Fibroblast of skin of abdomen (primary cell): ENCODE measurements at regions not wholly inside any gene's neighbourhood (a gene's known extent, or its start where the extent isn't known, plus 50 kb on each side); places are given as distances from the start of the nearest gene placed in this dataset.

ENCODE experiments used
- DNase-seq: peaks from one replicate; pipeline ENCODE4 v3.0.0-alpha.2; 2013

DNA sequence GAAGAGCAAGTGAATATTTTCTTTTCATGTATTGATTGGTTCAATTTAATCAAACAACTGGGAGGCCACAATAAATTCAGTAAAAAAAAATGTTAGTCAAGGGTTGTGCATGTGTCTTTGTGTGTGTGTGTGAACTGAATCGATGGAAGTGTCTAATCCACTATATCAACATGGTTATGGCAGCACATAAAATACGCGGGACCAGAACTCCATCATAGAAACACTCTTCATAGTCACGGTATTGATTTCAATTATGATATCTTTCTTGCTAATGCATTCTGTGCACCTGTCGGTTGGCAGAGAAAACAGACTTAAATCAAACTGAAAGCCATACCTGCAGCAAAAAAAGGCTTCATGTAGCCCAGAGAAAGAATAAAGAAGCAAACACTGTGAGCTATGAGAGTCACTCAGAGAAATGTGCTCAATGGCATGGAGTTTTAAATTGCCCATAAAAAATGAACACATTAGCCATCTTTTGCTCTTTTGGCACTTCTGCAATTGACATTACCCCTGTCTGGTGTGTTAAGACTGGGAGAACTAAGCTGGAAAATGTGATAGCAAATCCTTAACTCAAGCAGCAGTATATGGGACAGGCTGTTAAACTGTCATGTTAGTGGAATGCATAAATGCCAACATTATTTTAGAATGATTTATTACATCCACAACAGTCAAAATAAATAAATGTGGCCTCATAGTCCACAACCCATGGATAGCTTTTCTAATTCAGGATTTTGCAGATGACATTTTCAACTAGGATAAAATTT, 642.4 kb upstream of the C9orf72 start:
- DNase-seq, result no peak

DNA sequence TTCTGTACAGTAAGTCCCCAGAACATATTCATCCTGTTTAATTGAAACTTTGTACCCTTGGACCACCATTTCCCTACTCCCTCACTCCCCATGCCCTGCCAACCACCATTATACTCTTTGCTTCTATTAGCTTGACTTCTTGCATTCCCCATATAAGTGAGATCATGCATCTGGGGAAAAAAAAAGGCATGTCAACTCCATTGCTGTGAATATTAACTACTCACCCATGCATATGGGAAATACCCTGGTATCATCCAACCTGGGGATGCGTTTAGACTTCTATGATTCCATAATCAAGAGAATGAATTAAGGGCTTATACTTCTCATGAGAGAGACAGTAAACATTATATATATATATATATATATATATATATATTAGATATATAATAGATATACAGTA, 659.4 kb upstream of the C9orf72 start:
- no peak for DNase-seq

DNA sequence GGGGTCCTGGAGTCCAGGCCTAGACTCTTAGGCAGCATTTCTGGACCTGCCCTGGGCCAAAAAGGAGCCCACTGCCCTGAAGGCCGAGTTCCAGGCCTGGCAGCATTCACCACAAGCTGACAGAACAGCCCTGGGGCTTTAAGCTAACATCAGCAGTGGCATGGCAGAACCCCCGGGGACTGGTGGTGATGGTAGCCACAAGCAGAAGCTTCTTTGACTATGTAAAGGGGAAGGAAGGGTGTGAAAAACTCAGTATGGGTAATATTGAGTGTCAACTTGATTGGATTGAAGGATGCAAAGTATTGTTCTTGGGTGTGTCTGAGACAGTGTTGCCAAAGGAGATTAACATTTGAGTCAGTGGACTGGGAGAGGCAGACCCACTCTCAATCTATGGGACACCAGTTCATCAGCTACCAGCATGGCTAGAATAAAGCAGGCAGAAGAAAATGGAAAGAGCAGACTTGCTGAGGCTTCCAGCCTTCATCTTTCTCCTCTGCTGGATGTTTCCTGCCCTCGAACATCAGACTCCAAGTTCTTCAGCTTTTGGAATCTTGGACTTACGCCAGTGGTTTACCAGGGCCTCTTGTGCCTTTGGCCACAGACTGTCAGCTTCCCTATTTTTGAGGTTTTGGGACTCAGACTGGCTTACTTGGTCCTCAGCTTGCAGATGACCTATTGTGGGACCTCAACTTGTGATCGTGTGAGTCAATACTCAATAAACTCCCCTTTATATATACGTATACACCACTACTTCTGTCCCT, 661.0 kb upstream of the C9orf72 start:
- peak; percentile 45 for DNase-seq

DNA sequence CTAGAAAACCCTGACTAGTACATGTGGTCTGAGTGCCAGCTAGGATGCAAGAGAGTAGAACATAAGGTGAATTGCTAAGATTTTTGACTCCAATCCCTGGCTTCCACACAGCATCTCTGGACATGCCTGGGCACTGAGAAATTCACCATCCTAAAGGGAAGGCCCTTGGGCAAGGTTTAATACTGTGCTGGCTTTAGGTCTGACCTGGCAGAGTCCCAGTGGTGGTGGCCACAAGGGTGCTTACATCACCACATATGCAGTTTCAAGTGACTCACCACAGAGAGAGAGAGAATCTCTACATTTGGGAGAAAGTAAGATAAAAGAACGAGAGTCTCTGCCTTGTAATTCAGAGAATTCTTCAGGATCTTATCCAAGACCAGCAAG, 661.6 kb upstream of the C9orf72 start:
- DNase-seq, result peak; percentile 85

DNA sequence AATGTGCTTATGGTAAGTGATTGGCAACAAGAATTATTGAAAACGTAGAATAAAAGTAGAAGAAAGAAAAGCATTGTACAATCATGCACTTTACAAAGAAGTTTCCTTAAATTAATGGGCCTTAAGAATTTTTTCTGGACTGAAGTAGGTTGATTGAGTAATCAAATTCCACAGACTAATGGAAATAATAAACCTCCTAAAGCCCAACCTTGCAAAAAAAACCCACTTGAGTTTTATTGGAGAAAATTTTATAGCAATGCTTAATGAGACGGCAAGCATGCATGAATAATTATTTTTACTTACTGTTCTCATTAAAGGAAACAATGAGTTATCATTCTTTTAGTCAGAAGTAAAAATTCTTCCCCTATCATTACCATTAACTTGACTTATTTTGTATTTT, 676.1 kb upstream of the C9orf72 start:
- peak; percentile 46 for DNase-seq

DNA sequence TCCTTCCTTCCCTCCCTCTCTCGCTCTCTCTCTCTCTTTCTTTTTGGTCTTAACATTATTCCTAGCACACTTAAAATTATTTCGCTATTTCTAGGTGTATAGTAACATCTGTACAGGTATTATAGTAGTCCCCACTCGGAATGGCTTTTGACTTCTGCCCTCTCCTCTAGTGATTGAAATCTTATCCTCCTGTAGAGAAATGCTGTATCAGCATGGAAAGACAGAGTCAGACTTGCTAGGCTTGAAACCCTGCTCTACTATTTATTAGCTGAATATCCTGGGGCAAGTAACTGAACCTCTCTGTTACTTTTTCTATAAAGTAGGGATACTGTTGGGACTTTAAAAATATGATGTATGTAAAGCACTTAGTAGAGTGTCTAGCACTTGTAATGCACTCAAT, 681.9 kb upstream of the C9orf72 start:
- DNase-seq, result no peak

DNA sequence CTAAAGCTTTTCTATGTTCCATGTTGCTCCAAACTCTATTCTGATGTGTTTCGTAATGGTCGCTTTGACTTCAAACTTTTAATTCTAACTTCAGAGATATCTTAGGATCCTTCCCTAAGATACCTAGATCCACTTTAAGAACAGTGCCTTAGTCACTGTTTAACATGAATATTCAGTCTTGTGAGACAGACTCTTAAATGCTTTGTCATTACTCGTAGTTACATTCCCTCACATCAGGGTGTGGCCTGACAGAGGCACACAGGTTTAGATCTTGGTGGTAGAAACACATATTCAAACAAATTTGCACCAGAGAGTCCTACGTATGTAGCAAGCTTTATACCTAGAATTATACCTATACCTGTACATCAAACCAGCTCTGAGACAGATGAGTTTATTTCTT, 687.0 kb upstream of the C9orf72 start:
- no peak for DNase-seq

DNA sequence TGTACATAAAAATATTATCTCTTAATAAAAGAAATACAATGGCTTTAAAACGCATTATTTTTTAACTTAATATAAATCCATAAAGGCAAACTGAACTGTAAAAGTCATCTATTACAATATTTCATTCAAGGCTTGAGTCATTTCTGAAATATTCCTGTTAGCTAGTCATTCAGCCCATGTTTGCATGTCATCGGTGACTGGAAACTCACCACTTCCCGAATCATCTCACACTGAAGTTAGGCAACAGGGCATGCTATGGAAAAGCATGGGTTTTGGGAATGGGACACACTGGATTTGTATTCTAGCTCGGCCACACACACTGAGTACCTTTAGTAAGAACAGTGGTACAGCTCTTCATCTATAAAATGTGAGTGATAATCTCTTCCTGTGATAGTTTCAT, 691.1 kb upstream of the C9orf72 start:
- DNase-seq, result peak; percentile 82

DNA sequence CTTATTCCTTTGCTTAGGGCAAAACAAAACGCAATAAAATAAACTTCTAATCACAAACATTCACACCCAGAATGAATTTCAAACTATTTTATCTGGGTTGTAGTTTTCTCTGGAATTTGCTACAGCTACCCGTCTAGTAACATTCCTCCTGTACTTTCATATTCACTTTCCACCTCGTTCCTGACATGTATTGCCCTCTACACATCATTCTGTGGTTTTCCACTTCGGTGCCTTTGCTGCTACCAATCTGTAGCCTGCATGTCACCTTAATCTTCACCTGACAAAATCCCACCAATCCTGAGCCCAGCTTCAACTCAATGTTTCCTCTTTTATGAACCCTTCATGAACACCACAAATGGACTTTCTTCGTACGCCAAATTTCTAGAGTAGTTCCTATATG, 694.1 kb upstream of the C9orf72 start:
- DNase-seq, result no peak

DNA sequence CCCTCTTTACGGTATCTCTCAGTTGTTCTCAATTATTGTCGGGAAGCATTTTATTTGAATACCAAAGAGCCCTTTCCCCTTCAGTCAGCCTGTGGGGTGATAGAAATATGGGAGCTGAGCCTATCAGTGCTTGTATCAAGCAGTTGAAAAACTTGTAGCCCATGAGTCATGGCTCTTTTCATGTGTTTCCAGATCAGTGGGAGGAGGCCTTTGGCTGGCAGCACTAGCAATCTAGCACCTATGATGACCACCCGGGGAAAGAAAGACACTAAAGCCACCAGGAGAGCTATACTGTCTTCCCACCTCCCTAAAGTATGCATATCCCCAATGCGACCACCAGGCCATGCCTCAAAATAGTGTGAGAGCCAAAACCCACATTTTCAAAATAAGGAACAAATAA, 696.9 kb upstream of the C9orf72 start:
- no peak for DNase-seq

DNA sequence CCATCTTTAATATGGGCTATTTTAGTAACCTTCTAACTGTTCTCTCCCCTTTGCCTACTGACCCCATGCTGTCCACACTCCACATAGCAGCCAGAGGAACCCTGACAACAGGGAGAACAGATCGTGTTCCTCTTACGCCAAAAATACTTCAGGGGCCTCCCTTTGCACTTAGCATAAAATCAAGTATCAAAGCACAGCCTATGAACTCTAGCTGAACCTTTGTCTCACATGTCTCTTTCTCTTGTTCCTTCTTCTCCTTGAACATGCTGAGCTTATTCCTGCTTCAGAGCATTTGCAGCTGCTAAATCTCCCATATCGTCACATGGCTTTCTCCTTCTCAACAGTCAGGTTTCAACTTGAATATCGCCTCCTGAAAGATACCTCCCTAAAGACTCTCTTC, 698.8 kb upstream of the C9orf72 start:
- no peak for DNase-seq

DNA sequence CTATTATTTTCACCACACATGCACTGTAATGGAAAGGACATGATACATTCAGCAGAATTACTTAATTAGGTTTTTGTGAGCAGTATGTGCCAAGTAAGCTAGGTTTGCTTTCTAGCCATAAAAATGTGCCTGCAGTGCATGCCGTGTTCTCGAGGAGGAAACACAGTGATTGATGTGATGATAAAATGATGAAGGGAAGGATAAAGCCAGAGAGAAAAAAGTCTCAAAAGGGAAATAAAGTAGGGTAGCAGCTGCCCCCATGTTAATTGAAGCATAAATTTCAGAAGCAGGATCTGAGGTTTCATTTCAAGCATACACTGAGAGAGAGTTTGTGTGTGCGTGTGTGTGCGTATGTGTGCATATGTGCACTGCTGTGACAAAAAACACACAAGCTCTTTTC, 714.2 kb upstream of the C9orf72 start:
- DNase-seq, result no peak

DNA sequence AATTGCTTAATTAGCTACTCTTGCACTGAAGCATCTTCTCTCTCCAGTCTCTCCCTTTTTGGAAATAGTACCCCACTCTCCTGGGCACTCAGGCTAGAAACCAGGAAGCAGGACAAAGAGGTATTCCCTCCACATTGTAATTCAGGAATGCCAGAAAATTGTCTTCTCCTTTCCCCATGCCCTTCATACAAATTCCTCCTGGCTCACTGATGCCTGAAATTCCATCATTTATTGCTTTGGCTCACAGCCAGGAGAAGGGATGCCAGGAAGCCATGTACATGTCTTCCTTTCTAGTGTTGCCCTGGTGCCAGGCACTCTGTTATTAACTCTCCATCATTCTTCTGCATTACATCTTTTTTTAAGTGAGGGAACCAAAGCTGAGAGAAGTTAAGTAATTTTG, 716.5 kb upstream of the C9orf72 start:
- DNase-seq, result no peak

DNA sequence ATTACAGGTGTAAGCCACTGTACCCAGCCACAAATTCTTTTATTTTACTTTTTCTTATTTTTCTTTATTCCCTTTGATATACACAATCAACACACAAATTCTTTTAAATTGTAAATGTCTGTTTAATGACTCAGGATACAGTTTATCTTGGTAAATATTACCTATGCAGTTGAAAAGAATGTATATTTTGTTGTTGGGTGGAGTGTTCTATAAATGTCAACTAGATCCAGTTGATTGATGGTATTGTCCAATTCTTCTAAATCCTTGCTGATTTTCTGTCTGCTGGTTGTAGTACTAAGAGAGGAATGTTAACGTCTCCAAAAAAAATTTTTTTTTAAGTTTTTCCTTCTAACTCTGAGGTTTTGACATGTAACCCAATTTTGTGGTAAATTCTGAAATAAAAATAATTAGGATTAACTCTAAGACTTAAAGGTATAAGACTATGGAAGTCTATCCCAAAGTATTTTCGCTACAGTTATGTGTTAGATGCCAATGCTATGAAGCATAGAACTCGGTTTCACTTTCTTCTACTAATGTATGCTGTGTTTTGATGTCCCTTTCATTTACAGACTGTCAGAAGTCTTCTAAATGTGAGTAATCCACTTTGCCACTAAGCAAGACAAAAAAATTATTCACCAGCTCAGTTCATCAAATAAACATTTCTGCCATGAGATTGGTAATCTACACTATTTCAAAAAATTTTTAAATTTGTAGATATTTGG, 720.2 kb upstream of the C9orf72 start:
- no peak for DNase-seq

DNA sequence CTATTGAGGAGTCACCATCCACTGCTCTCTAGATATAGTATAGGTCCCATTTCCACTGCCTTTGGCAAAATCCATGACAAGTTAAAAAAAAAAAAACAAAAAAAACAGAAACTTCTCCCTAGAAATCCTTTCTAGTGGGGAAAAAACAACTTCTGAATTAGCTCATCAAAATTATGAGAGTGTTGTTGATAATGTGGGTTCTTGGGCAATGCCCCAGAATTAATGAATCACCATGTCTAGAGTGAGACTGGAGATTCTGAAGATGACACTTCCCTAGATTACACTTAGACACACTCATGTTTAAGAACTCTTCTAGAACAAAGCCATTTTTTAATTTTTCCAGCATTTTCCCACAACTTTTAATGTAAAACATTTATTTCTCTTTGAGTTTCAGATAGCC, 728.0 kb upstream of the C9orf72 start:
- DNase-seq, result peak; percentile 73

DNA sequence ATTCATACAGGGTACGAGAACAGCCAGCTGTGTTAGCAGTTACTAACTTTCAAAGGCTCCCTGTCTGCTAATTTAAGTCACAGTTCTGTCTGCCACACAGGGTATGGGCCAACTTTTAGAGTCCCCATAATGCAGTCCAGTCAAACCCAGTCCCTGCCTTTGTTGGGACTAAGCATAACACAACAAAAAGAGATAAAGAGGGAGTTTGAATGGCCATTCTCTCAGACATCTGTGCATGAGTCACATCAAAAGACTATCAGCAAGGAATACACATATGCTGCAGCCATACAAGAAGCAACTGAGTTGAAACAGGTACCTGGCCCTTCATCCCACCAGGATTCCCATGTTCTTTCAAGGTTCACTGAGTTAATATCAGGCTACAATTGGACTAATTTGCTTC, 744.5 kb upstream of the C9orf72 start:
- DNase-seq, result no peak

DNA sequence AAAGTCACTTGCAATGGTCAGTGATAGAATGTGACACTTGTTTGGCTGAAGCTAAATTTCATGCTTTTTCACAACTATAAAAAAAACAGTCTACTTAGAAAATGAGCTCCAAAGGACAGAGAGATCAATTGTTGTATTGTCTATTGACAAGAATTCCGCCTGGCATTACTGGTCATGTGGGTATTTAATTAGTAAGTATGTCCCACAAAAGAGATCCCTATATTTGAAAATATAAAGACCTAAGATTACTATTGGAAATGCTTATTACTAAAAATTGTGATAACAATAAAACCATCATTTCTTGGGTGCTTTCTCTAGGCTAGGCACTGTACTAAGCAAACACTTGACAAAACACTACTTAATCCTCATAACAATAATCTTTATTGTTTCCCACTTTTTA, 745.2 kb upstream of the C9orf72 start:
- no peak for DNase-seq

DNA sequence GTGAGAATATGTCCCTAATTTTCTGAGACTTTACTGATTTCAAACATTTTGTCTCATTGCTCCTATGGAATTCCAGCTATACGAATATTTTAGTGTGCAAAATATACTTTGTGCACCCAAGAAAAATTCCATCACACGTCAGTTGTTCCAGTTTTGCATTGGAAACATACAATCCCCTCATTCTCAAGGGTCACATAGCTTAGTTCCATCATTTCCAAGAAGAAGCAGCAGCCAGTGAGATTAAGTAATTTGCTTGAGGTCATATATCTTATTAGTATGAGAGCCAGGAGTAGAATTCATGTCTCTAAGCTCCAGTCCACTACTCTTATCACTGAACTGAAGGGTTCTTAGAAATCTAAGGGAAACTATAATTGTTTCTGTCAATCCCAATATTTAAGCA, 746.7 kb upstream of the C9orf72 start:
- DNase-seq, result no peak

DNA sequence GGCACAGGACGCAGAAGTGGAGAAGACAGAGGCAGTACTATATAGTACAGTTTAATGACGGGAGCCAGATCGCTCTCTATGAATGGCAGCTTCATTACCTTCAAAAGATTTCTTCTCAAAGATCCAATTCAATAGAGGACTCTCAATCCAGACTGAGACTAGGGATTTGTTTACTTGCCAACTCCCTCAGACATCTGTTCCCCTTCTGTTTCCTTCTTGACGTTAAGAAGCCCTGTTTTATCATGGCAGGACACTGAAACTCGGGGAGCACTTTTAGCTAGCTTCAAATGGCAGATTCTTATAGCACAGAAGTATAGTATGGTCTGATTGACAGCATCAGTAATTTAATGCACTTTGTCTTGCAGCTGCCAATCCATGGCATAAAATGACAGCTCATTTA, 747.3 kb upstream of the C9orf72 start:
- DNase-seq, result no peak

DNA sequence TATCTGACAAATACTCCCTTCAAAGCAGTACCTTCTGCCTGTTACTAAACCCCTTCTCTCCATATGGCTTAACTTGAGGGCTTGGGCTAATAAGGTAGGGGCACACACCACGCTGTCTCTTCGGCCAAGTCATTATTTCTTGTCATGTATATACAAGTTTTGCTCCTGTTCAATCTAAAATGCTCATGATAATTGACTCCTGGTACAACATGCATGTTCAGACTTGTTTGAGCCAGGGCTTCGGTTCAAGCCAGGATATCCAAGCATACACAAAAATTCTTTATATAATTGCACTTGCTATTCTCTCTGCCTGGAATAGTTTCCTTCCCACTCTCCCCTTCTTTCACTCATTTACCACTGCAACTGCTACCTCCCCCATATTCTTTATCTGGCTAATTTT, 756.0 kb upstream of the C9orf72 start:
- no peak for DNase-seq

DNA sequence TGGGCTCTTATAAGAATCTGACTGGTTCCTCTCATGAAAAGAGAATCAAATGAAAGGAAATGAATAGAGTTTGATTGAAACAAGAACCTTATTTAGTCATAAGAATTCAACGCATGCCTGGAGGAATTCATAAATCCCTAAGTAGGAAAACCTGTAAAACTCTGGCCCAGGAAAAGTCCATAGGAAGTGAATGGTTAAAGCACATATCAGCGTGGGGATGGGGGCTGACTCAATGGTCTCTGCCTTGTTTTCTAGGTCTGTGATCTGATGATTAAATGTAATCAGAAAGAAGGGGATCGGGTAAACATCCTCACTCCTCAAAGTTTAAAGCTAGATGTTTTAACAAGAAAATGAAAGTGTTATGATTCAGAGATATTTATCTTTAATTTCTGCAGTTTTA, 759.4 kb upstream of the C9orf72 start:
- DNase-seq, result no peak

DNA sequence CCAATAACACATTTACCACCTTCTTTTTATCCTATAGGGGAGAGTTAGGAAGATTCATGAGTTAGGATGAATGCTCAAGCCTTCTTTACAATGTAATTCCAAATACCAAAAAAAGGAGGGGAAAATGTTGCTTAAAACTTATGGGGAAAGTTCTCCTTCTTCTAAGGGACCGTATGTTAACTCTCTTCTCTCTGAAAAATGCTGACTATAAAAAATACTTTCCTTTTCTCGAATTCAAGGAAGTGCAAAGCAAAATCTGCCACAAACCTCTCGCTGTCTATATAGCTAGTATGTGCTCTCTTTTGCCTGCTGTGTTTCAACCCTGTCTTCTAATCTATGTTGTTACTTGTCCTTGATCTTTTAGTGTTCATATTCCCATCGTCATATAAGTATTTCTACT, 768.6 kb upstream of the C9orf72 start:
- no peak for DNase-seq

DNA sequence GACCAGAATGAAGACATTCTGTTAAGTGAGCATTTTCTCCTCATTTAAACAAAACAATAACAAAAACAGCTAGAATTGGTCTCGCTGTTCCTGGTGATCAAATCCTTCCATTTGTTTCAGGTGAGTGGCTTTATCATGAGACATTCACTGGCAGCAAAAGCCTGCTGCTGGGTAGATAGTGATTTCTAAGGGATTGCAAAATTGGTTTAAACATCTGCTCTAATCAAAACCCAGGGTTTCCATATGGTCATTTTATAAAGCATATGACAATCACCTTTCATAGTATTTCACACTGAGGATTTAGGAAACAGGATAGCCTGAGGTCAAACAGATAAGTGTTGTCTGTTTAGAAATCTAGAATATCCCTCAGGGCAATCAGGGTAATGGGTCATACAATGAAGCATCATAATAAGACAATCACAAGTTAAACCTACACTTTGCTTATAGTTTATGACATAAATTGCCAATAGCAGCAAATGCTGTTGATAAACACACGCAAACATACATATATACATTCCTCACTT, 769.6 kb upstream of the C9orf72 start:
- DNase-seq, result no peak

DNA sequence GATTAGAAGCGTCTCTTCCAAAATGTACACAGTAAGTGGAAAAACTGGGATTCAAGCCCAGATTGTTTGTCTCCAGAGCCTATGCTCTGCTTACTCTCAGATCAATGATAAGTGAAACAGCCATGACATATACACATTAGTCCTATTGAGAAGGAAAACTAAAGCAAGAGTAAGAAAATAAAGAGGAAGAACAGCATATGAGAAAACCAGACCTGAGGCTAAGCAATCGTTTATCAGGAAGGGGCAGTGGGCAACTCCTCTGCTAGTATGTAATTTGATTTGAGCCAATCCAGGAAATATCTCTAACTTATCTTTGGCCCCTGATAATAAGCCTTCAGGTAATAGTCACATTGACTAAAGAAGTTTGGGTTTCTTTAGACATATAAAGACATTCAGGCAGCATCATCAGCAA, 789.9 kb upstream of the C9orf72 start:
- DNase-seq, result no peak
